Esophagus squamous epithelium (tissue), 5 donors: ENCODE measurements at regions not wholly inside any gene's neighbourhood (a gene's known extent, or its start where the extent isn't known, plus 50 kb on each side); places are given as distances from the start of the nearest gene placed in this dataset.

Experiments
- DNase-seq: peaks from one replicate; lab custom pipeline; 2025; lab: John Stamatoyannopoulos, UW
- H3K27ac ChIP-seq, 4 donors: fragments of 200-600 bp; sonication (generic); one replicate each; pipeline ENCODE4 v1.5.1; 2016 to 2019; ENCODE audit warnings: mild to moderate bottlenecking in 1 of 4
- H3K27me3 ChIP-seq, 4 donors: fragments of 200-600 bp; sonication (generic); 1 replicate in 3 of 4; 2 replicates in 1 of 4; pipeline versions ENCODE4 v1.5.1 to v1.6.0; 2017 to 2021; ENCODE audit warnings: antibody characterized with exemption in 1 of 4
- H3K36me3 ChIP-seq, 3 donors: fragments of 200-600 bp; sonication (generic); one replicate each; pipeline ENCODE4 v1.5.1; 2016 to 2019
- H3K4me1 ChIP-seq, 3 donors: fragments of 200-600 bp; sonication (generic); one replicate each; pipeline ENCODE4 v1.5.1; 2017 to 2019
- H3K4me3 ChIP-seq, 4 donors: fragments of 200-600 bp; sonication (generic); 1 replicate in 3 of 4; 2 replicates in 1 of 4; pipeline ENCODE4 v1.5.1; 2016 to 2019; ENCODE audit warnings: mild to moderate bottlenecking in 2 of 4, moderate library complexity in 1 of 4
- H3K9me3 ChIP-seq, 3 donors: fragments of 200-600 bp; sonication (generic); one replicate each; pipeline ENCODE4 v1.5.1; 2016 to 2019
- POLR2A ChIP-seq, 4 donors: fragments of 450-650 bp; IDR thresholded peaks; one replicate each; pipeline ENCODE4 v1.6.1; 2017; ENCODE audit warnings: antibody characterized with exemption in 4 of 4, mild to moderate bottlenecking in 4 of 4, moderate library complexity in 3 of 4
- WGBS, 2 donors: methylation state at CpG; one replicate each; pipeline ENCODE4 v1.1.5; 2018; 5-methylcytosine and 5-hydroxymethylcytosine counted together
- intact Hi-C: fragments of 100-400 bp; cut with DNase I; formaldehyde crosslinking; loops from one replicate; pipeline ENCODE4 v1.15.0; 2022
- TF ChIP-seq, protein P1 (sequence below), 6 experiments: fragments of 450-650 bp in 4 of 6; fragments of 200-600 bp in 2 of 6; sonication (generic) in 2 of 6; IDR thresholded peaks; one replicate each; pipeline ENCODE4 v1.5.1; 2016 to 2019; ENCODE audit warnings: antibody characterized with exemption in 6 of 6, mild to moderate bottlenecking in 4 of 6, moderate library complexity in 4 of 6
- donor health status: DM: yes; HTN: yes; CAD: no.

DNA sequence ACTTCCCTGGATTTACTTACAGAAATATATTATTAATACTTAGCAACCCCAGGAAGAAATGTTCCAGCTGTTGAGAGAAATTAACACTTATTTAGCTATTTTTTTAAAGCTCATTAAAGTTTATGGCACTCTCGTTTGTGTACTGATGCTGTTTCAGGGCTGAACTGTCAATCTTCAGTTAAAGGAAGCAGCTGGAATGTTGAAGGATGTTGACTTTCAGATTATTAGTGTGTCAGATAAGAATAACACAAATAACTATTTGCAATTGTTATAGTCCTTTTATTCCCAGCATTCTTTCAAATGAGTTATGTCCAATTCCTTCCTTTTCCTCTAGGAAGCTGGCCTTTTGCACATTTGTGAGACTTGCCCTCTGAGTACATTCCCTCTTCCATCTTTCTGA lies 278.2 kb upstream of the RAG2 start:
- Histone ChIP-seq H3K4me3 (no peak overlapping the region), H3K27ac (no peak overlapping the region), H3K36me3 (no peaks in the 10 kb centered on the region), H3K27me3 (no peaks in the 10 kb centered on the region), H3K9me3 (no peaks in the 10 kb centered on the region), H3K4me1 (no peaks in the 10 kb centered on the region)
- DNase-seq, result no peak
- intact Hi-C loops, result no loop called here
- TF ChIP-seq, protein P1, sequence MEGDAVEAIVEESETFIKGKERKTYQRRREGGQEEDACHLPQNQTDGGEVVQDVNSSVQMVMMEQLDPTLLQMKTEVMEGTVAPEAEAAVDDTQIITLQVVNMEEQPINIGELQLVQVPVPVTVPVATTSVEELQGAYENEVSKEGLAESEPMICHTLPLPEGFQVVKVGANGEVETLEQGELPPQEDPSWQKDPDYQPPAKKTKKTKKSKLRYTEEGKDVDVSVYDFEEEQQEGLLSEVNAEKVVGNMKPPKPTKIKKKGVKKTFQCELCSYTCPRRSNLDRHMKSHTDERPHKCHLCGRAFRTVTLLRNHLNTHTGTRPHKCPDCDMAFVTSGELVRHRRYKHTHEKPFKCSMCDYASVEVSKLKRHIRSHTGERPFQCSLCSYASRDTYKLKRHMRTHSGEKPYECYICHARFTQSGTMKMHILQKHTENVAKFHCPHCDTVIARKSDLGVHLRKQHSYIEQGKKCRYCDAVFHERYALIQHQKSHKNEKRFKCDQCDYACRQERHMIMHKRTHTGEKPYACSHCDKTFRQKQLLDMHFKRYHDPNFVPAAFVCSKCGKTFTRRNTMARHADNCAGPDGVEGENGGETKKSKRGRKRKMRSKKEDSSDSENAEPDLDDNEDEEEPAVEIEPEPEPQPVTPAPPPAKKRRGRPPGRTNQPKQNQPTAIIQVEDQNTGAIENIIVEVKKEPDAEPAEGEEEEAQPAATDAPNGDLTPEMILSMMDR (IDR thresholded peaks at IDR 0.05), result no peak
- no peak for TF ChIP-seq POLR2A (IDR thresholded peaks at IDR 0.05)
- WGBS, 2 donors, result 19 to 24% methylated on average over 1 of the region's 1 CpG

DNA sequence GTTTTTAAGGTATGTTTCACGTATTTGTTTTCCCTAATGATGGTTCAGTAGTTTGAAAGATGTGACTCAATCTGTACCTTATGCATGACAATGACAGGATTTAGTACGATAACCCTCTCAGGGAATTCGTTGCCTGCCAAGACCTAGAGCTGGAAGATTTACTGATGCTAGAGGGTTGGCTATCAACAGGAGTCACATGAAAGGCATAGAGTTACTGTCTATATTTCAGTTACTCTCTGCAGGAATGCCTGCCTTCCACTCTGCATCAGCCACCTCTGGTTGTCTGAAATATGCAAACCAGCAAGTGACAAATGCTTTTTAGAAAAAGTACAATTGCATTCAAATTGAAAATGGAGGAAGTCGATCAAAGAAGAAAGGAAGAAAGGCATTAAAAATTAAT lies 276.3 kb upstream of the RAG2 start:
- WGBS, 2 donors, result 51 to 53% methylated on average over 4 of the region's 4 CpGs
- Histone ChIP-seq H3K36me3 (no peaks in the 10 kb centered on the region), H3K4me3 (no peak overlapping the region), H3K4me1 (no peaks in the 10 kb centered on the region), H3K27ac (no peak overlapping the region), H3K27me3 (no peaks in the 10 kb centered on the region), H3K9me3 (no peaks in the 10 kb centered on the region)
- TF ChIP-seq POLR2A (IDR thresholded peaks at IDR 0.05), result no peak
- TF ChIP-seq, protein P1 (IDR thresholded peaks at IDR 0.05), result no peak
- intact Hi-C loops, result no loop called here
- DNase-seq, result no peak

DNA sequence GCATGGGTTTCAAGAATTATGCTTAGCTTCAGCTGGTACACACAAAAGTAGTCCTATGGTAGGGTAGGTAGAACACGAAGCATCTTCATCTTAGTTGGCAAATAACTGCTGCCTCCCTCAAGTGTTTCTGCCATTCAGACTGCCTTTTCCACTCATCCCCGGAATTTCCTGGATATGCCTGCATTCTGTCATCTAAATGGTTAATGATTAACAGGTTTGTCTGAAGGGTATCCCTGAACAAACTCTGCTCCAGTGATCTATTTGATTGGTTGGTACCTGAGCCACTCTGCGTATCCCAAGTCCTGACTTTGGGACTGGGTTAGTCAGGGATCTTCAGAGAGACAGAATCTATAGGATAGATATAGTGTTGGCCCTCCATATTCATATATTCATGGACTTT lies 272.3 kb upstream of the RAG2 start:
- DNase-seq, result no peak
- Histone ChIP-seq H3K27ac (no peak overlapping the region), H3K9me3 (no peaks in the 10 kb centered on the region), H3K36me3 (no peaks in the 10 kb centered on the region), H3K27me3 (no peaks in the 10 kb centered on the region), H3K4me1 (no peaks in the 10 kb centered on the region), H3K4me3 (no peak overlapping the region)
- WGBS, 2 donors, result 63 to 72% methylated on average over 2 to 3 of the region's 3 CpGs
- intact Hi-C loops, result no loop called here
- TF ChIP-seq, protein P1 (IDR thresholded peaks at IDR 0.05), result no peak
- no peak for TF ChIP-seq POLR2A (IDR thresholded peaks at IDR 0.05)

GRCh38 chr11:36868380-36868779 lies 270.3 kb upstream of the RAG2 start:
- Histone ChIP-seq H3K27me3 (no peaks in the 10 kb centered on the region), H3K4me1 (no peaks in the 10 kb centered on the region), H3K27ac (no peak overlapping the region), H3K36me3 (no peaks in the 10 kb centered on the region), H3K9me3 (no peaks in the 10 kb centered on the region), H3K4me3 (no peak overlapping the region)
- intact Hi-C loops, result no loop called here
- DNase-seq, result no peak
- WGBS, 2 donors, result 72 to 80% methylated on average over 5 of the region's 5 CpGs
- no peak for TF ChIP-seq POLR2A (IDR thresholded peaks at IDR 0.05)
- TF ChIP-seq, protein P1 (IDR thresholded peaks at IDR 0.05), result no peak

- no peak for TF ChIP-seq POLR2A (IDR thresholded peaks at IDR 0.05)
- TF ChIP-seq, protein P1 (IDR thresholded peaks at IDR 0.05), result no peak
- H3K27ac ChIP-seq, result no peak overlapping the region
- no peaks in the 10 kb centered on the region for H3K4me1 ChIP-seq
- 57 to 68% methylated on average over 1 of the region's 1 CpG for whole genome bisulfite sequencing, 2 donors
- no peaks in the 10 kb centered on the region for H3K27me3 ChIP-seq
- H3K36me3 ChIP-seq, result no peaks in the 10 kb centered on the region
- H3K9me3 ChIP-seq, result no peaks in the 10 kb centered on the region
- intact Hi-C loops, result no loop called here
- no peak overlapping the region for H3K4me3 ChIP-seq
- no peak for DNase-seq
These were observed 267.8 kb upstream of the RAG2 start for GRCh38 chr11:36865846-36866245.
